HCT116 (cell line): ENCODE measurements at regions not wholly inside any gene's neighbourhood (a gene's known extent, or its start where the extent isn't known, plus 50 kb on each side); places are given as distances from the start of the nearest gene placed in this dataset.

Experiments used
- ATAC-seq: fragments of 200-7000 bp; cut with Tn5 transposase; 2 replicates; pipeline ENCODE4 v1.9.1; 2020; ENCODE audit warnings: mild to moderate bottlenecking, moderate library complexity
- BruUV-seq: library from RNA; stranded (reverse); fragments of 400-500 nt; replicated peaks from 2 replicates; lab custom pipeline; 2021; lab: Mats Ljungman, UMichigan
- CTCF ChIA-PET: fragments of 300-600 bp; sonication (Branson Sonifier 250); formaldehyde crosslinking; loops from one replicate; lab custom pipeline; 2021; ENCODE audit warnings: antibody characterized with exemption; lab: Charles Lee
- POLR2A ChIA-PET: fragments of 300-600, 350-600 bp; sonication (Branson Sonifier 250); formaldehyde crosslinking; loops from one replicate; lab custom pipeline; 2021; ENCODE audit warnings: antibody characterized with exemption; lab: Charles Lee
- RAD21 ChIA-PET, 2 experiments: fragments of 300-600 bp; sonication (Branson Sonifier 250); formaldehyde crosslinking; loops; one replicate each; lab custom pipeline; 2023; ENCODE audit warnings: low total read pairs in 2 of 2; ENCODE audit not compliant: uncharacterized antibody in 2 of 2, unreplicated experiment in 2 of 2, low non-redundant PET in 1 of 2; lab: Charles Lee
- DNase-seq: peaks from one replicate; pipeline ENCODE4 v3.0.0-alpha.2; 2010; ENCODE audit warnings: low read depth, low spot score
- H2AFZ ChIP-seq: fragments of 200-600 bp; shearing (Covaris generic), sonication (generic); 2 replicates; pipeline ENCODE4 v1.6.1; 2017; ENCODE audit warnings: low read depth, mixed run types, mixed read lengths, antibody characterized with exemption, low read length; ENCODE audit not compliant: poor library complexity, severe bottlenecking
- H3K27ac ChIP-seq: 2 replicates; pipeline ENCODE4 v1.5.1; 2012; ENCODE audit warnings: low read depth, low read length
- H3K27me3 ChIP-seq: fragments of 200-600 bp; sonication (generic); 2 replicates; pipeline ENCODE4 v1.6.1; 2016; ENCODE audit warnings: mixed run types, low read length, mixed read lengths; ENCODE audit not compliant: insufficient read depth
- H3K36me3 ChIP-seq, 2 experiments: fragments of 200-500 bp in 1 of 2; fragments of 200-600 bp in 1 of 2; sonication (Bioruptor generic) in 1 of 2; sonication (generic) in 1 of 2; 2 replicates each; pipeline versions ENCODE4 v1.5.1 to v1.6.1; 2014 to 2016; ENCODE audit warnings: low read length in 2 of 2, inconsistent platforms in 1 of 2, mixed read lengths in 1 of 2, mixed run types in 1 of 2; ENCODE audit not compliant: insufficient read depth in 2 of 2, control insufficient read depth in 1 of 2
- H3K4me1 ChIP-seq, 2 experiments: fragments of 200-600 bp in 1 of 2; sonication (generic) in 1 of 2; 2 replicates each; pipeline versions ENCODE4 v1.5.1 to v1.6.1; 2012 to 2017; ENCODE audit warnings: low read length in 2 of 2, inconsistent platforms in 1 of 2, mild to moderate bottlenecking in 1 of 2, mixed read lengths in 1 of 2, mixed run types in 1 of 2, moderate library complexity in 1 of 2; ENCODE audit not compliant: insufficient read depth in 2 of 2, control insufficient read depth in 1 of 2
- H3K4me2 ChIP-seq: fragments of 200-600 bp; sonication (generic); 2 replicates; pipeline ENCODE4 v1.6.1; 2017; ENCODE audit warnings: mixed run types, low read length, mixed read lengths
- H3K4me3 ChIP-seq, 2 experiments: fragments of 200-600 bp in 1 of 2; sonication (generic) in 1 of 2; replicated peaks in 1 of 2; 2 replicates each; pipeline ENCODE4 v1.5.1; 2011 to 2016; ENCODE audit warnings: low read length in 2 of 2, control low read depth in 1 of 2, low read depth in 1 of 2, mild to moderate bottlenecking in 1 of 2, mixed read lengths in 1 of 2, mixed run types in 1 of 2
- H3K79me2 ChIP-seq: fragments of 200-600 bp; sonication (generic); 2 replicates; pipeline ENCODE4 v1.6.1; 2017; ENCODE audit warnings: mild to moderate bottlenecking, mixed run types, low read length, moderate library complexity, mixed read lengths; ENCODE audit not compliant: insufficient read depth
- H3K9ac ChIP-seq: fragments of 200-600 bp; sonication (generic); 2 replicates; pipeline ENCODE4 v1.6.1; 2016; ENCODE audit warnings: low read length, mixed read lengths
- H3K9me2 ChIP-seq: fragments of 200-600 bp; sonication (generic), shearing (Covaris generic); 2 replicates; pipeline ENCODE4 v1.6.1; 2017; ENCODE audit warnings: mixed run types, mild to moderate bottlenecking, moderate library complexity; ENCODE audit not compliant: insufficient read depth
- H3K9me3 ChIP-seq, 2 experiments: fragments of 200-500 bp in 1 of 2; fragments of 200-600 bp in 1 of 2; sonication (Bioruptor generic) in 1 of 2; sonication (generic) in 1 of 2; 2 replicates each; pipeline ENCODE4 v1.6.1; 2014 to 2017; ENCODE audit warnings: low read length in 2 of 2, mixed read lengths in 2 of 2, inconsistent platforms in 1 of 2, low read depth in 1 of 2, mild to moderate bottlenecking in 1 of 2, mixed run types in 1 of 2, moderate library complexity in 1 of 2; ENCODE audit not compliant: control insufficient read depth in 1 of 2, insufficient read depth in 1 of 2
- H4K20me1 ChIP-seq: fragments of 200-600 bp; sonication (generic), shearing (Covaris generic); 2 replicates; pipeline ENCODE4 v1.6.1; 2017; ENCODE audit warnings: mixed run types, mild to moderate bottlenecking, moderate library complexity; ENCODE audit not compliant: insufficient read depth
- ELF1 ChIP-seq: IDR thresholded peaks from 2 replicates; pipeline ENCODE4 v1.6.1; 2012; ENCODE audit warnings: low read depth, borderline replicate concordance
- EZH2 ChIP-seq: fragments of 200-600 bp; sonication (generic); IDR thresholded peaks from 2 replicates; pipeline ENCODE4 v1.6.1; 2017; ENCODE audit warnings: antibody characterized with exemption, mixed run types
- EZH2phosphoT487 ChIP-seq: fragments of 200-600 bp; IDR thresholded peaks from 2 replicates; pipeline ENCODE4 v1.6.1; 2018; ENCODE audit warnings: antibody characterized with exemption, borderline replicate concordance
- FOSL1 ChIP-seq: IDR thresholded peaks from 2 replicates; pipeline ENCODE4 v1.6.1; 2012; ENCODE audit warnings: low read depth
- JUND ChIP-seq: IDR thresholded peaks from 2 replicates; pipeline ENCODE4 v1.6.1; 2012
- POLR2A ChIP-seq: IDR thresholded peaks from 2 replicates; pipeline ENCODE4 v1.7.0; 2011; ENCODE audit warnings: borderline replicate concordance; ENCODE audit not compliant: insufficient read depth, insufficient read length; ENCODE audit errors: extremely low read depth
- POLR2AphosphoS5 ChIP-seq: IDR thresholded peaks from 2 replicates; pipeline ENCODE4 v1.6.1; 2011; ENCODE audit warnings: mild to moderate bottlenecking, low read depth, low read length, moderate library complexity
- RAD21 ChIP-seq: IDR thresholded peaks from 2 replicates; pipeline ENCODE4 v1.6.1; 2012; ENCODE audit warnings: low read depth, mild to moderate bottlenecking
- SIN3A ChIP-seq: IDR thresholded peaks from 2 replicates; pipeline ENCODE4 v1.6.1; 2012; ENCODE audit warnings: low read depth
- SRF ChIP-seq: IDR thresholded peaks from 2 replicates; pipeline ENCODE4 v1.6.1; 2012; ENCODE audit warnings: low read depth
- YY1 ChIP-seq: IDR thresholded peaks from 2 replicates; pipeline ENCODE4 v1.6.1; 2011; ENCODE audit warnings: low read length, low read depth, moderate library complexity, mild to moderate bottlenecking; ENCODE audit not compliant: insufficient replicate concordance; ENCODE audit errors: extremely low read depth
- ZFX ChIP-seq: fragments of 450-650 bp; IDR thresholded peaks from 2 replicates; pipeline ENCODE4 v1.6.1; 2017
- ZNF274 ChIP-seq: fragments of 200-500 bp; sonication (Bioruptor generic); IDR thresholded peaks from 2 replicates; pipeline ENCODE4 v1.6.1; 2014; ENCODE audit warnings: mild to moderate bottlenecking, low read depth, low read length, inconsistent platforms
- intact Hi-C: fragments of 100-400 bp; cut with micrococcal nuclease; formaldehyde crosslinking; loops from 2 replicates; pipeline ENCODE4 v1.10.0; 2022
- TF ChIP-seq, protein P1 (sequence below): IDR thresholded peaks from 2 replicates; pipeline ENCODE4 v1.6.1; 2012; ENCODE audit warnings: low read depth
- TF ChIP-seq, protein P2 (sequence below), 3 experiments: fragments of 200-600 bp in 1 of 3; sonication (generic) in 1 of 3; IDR thresholded peaks in 2 of 3; conservative IDR thresholded peaks in 1 of 3; 2 replicates each; pipeline ENCODE4 v1.5.1; 2012 to 2017; ENCODE audit warnings: low read depth in 2 of 3, low read length in 2 of 3, antibody characterized with exemption in 1 of 3, borderline replicate concordance in 1 of 3, control low read depth in 1 of 3, mild to moderate bottlenecking in 1 of 3, mixed read lengths in 1 of 3, mixed run types in 1 of 3, moderate library complexity in 1 of 3; ENCODE audit not compliant: insufficient read depth in 1 of 3
- TF ChIP-seq, protein P3 (sequence below): IDR thresholded peaks from 2 replicates; pipeline ENCODE4 v1.6.1; 2011; ENCODE audit warnings: mild to moderate bottlenecking, low read length, moderate library complexity; ENCODE audit not compliant: insufficient replicate concordance; ENCODE audit errors: extremely low read depth
- TF ChIP-seq, protein P4 (sequence below): IDR thresholded peaks from 2 replicates; pipeline ENCODE4 v1.6.1; 2012

DNA sequence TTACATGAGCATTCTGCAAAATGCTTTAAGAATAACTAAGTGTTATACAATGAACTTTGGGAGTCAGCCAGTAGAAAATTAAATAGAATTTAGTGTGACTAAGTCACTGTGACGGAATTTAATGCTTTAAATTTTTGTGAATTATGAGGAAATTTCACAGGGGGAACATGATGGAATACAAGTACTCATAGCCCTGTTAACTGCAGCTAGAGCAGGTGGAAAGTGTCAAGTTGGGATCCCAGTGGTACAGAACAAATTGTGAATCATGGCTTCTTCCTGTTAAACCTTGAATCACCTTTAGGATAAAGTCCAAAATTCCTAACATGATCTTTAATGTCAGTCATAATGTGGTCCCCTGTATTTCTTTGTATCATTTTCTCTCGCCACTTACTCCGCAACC, 212.2 kb upstream of the CENPE start:
- Histone ChIP-seq H4K20me1 (no peaks in the 10 kb centered on the region), H3K27me3 (no peaks in the 10 kb centered on the region), H3K79me2 (no peaks in the 10 kb centered on the region), H3K4me3 (no peak overlapping the region), H3K9me3 (no peaks in the 10 kb centered on the region), H3K36me3 (no peaks in the 10 kb centered on the region), H2AFZ (no peak overlapping the region), H3K4me2 (no peak overlapping the region), H3K27ac (no peak overlapping the region), H3K4me1 (no peaks in the 10 kb centered on the region), H3K9me2 (no peaks in the 10 kb centered on the region; the same call in 1 of the 2 replicates), H3K9ac (no peak overlapping the region)
- no peak for TF ChIP-seq EZH2phosphoT487
- TF ChIP-seq JUND = no peak
- no peak for TF ChIP-seq FOSL1
- TF ChIP-seq, protein P1, sequence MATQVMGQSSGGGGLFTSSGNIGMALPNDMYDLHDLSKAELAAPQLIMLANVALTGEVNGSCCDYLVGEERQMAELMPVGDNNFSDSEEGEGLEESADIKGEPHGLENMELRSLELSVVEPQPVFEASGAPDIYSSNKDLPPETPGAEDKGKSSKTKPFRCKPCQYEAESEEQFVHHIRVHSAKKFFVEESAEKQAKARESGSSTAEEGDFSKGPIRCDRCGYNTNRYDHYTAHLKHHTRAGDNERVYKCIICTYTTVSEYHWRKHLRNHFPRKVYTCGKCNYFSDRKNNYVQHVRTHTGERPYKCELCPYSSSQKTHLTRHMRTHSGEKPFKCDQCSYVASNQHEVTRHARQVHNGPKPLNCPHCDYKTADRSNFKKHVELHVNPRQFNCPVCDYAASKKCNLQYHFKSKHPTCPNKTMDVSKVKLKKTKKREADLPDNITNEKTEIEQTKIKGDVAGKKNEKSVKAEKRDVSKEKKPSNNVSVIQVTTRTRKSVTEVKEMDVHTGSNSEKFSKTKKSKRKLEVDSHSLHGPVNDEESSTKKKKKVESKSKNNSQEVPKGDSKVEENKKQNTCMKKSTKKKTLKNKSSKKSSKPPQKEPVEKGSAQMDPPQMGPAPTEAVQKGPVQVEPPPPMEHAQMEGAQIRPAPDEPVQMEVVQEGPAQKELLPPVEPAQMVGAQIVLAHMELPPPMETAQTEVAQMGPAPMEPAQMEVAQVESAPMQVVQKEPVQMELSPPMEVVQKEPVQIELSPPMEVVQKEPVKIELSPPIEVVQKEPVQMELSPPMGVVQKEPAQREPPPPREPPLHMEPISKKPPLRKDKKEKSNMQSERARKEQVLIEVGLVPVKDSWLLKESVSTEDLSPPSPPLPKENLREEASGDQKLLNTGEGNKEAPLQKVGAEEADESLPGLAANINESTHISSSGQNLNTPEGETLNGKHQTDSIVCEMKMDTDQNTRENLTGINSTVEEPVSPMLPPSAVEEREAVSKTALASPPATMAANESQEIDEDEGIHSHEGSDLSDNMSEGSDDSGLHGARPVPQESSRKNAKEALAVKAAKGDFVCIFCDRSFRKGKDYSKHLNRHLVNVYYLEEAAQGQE = no peak
- TF ChIP-seq SIN3A = no peak
- TF ChIP-seq, protein P2, sequence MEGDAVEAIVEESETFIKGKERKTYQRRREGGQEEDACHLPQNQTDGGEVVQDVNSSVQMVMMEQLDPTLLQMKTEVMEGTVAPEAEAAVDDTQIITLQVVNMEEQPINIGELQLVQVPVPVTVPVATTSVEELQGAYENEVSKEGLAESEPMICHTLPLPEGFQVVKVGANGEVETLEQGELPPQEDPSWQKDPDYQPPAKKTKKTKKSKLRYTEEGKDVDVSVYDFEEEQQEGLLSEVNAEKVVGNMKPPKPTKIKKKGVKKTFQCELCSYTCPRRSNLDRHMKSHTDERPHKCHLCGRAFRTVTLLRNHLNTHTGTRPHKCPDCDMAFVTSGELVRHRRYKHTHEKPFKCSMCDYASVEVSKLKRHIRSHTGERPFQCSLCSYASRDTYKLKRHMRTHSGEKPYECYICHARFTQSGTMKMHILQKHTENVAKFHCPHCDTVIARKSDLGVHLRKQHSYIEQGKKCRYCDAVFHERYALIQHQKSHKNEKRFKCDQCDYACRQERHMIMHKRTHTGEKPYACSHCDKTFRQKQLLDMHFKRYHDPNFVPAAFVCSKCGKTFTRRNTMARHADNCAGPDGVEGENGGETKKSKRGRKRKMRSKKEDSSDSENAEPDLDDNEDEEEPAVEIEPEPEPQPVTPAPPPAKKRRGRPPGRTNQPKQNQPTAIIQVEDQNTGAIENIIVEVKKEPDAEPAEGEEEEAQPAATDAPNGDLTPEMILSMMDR (IDR thresholded peaks at IDR 0.05 in 2 of 3, conservative IDR thresholded peaks at IDR 0.05 in 1 of 3; ENCODE audit: borderline replicate concordance in 1 of 3, insufficient read depth in 1 of 3, low read depth in 2 of 3, low read length in 2 of 3) = no peak
- no peak for TF ChIP-seq EZH2
- no peak for TF ChIP-seq YY1
- no peak for TF ChIP-seq POLR2A
- TF ChIP-seq RAD21 = no peak
- no peak for TF ChIP-seq ELF1
- no peak for TF ChIP-seq ZNF274
- TF ChIP-seq, protein P3, sequence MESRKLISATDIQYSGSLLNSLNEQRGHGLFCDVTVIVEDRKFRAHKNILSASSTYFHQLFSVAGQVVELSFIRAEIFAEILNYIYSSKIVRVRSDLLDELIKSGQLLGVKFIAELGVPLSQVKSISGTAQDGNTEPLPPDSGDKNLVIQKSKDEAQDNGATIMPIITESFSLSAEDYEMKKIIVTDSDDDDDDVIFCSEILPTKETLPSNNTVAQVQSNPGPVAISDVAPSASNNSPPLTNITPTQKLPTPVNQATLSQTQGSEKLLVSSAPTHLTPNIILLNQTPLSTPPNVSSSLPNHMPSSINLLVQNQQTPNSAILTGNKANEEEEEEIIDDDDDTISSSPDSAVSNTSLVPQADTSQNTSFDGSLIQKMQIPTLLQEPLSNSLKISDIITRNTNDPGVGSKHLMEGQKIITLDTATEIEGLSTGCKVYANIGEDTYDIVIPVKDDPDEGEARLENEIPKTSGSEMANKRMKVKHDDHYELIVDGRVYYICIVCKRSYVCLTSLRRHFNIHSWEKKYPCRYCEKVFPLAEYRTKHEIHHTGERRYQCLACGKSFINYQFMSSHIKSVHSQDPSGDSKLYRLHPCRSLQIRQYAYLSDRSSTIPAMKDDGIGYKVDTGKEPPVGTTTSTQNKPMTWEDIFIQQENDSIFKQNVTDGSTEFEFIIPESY = no peak
- no peak for TF ChIP-seq SRF
- no peak for TF ChIP-seq POLR2AphosphoS5
- TF ChIP-seq ZFX = no peak
- TF ChIP-seq, protein P4, sequence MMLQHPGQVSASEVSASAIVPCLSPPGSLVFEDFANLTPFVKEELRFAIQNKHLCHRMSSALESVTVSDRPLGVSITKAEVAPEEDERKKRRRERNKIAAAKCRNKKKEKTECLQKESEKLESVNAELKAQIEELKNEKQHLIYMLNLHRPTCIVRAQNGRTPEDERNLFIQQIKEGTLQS = no peak
- ChIA-PET CTCF (no interaction called here), RAD21 (no interaction called here), POLR2A (interaction anchor here (0.7 kb wide), 1 partner anchor 11 kb away, joined by 6 read pairs; no protein-coding TSS in a partner anchor)
- BruUV-seq = no TSS peak
- intact Hi-C loops = no loop called here
- DNase-seq (no peak), ATAC-seq (no peak)
